ENCODE measurements at regions not wholly inside any gene's neighbourhood (a gene's known extent, or its start where the extent isn't known, plus 50 kb on each side); places are given as distances from the start of the nearest gene placed in this dataset.

DNA sequence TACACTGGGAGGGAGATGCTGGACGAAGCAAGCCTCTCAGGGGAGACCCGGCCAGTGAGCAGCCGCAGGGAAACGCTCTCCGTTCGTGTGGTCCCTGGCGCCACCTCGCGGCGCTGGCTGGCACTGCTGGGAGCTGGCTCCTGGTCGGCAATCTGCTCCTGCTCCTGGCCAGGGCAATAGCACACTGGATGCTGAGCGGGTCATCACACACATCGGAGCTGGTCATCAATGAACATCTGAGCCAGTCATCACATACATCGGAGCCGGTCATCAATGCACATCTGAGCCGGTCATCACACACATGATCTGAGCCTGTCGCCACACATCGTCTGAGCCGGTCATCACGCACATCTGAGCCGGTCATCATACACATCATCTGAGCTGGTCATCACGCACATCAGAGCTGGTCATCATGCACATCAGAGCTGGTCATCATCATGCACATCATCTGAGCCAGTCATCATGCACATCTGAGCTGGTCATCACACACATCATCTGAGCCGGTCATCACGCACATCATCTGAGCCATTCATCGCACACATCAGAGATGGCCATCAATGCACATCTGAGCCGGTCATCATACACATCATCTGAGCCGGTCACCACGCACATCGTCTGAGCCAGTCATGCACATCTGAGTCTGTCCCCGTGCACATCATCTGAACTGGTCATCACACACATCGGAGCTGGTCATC lies 217.3 kb downstream of the RBFOX3 start:
- TF ChIP-seq, protein P1, sequence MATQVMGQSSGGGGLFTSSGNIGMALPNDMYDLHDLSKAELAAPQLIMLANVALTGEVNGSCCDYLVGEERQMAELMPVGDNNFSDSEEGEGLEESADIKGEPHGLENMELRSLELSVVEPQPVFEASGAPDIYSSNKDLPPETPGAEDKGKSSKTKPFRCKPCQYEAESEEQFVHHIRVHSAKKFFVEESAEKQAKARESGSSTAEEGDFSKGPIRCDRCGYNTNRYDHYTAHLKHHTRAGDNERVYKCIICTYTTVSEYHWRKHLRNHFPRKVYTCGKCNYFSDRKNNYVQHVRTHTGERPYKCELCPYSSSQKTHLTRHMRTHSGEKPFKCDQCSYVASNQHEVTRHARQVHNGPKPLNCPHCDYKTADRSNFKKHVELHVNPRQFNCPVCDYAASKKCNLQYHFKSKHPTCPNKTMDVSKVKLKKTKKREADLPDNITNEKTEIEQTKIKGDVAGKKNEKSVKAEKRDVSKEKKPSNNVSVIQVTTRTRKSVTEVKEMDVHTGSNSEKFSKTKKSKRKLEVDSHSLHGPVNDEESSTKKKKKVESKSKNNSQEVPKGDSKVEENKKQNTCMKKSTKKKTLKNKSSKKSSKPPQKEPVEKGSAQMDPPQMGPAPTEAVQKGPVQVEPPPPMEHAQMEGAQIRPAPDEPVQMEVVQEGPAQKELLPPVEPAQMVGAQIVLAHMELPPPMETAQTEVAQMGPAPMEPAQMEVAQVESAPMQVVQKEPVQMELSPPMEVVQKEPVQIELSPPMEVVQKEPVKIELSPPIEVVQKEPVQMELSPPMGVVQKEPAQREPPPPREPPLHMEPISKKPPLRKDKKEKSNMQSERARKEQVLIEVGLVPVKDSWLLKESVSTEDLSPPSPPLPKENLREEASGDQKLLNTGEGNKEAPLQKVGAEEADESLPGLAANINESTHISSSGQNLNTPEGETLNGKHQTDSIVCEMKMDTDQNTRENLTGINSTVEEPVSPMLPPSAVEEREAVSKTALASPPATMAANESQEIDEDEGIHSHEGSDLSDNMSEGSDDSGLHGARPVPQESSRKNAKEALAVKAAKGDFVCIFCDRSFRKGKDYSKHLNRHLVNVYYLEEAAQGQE (IDR thresholded peaks at IDR 0.05): no peak
- TF ChIP-seq, protein P2, sequence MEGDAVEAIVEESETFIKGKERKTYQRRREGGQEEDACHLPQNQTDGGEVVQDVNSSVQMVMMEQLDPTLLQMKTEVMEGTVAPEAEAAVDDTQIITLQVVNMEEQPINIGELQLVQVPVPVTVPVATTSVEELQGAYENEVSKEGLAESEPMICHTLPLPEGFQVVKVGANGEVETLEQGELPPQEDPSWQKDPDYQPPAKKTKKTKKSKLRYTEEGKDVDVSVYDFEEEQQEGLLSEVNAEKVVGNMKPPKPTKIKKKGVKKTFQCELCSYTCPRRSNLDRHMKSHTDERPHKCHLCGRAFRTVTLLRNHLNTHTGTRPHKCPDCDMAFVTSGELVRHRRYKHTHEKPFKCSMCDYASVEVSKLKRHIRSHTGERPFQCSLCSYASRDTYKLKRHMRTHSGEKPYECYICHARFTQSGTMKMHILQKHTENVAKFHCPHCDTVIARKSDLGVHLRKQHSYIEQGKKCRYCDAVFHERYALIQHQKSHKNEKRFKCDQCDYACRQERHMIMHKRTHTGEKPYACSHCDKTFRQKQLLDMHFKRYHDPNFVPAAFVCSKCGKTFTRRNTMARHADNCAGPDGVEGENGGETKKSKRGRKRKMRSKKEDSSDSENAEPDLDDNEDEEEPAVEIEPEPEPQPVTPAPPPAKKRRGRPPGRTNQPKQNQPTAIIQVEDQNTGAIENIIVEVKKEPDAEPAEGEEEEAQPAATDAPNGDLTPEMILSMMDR (IDR thresholded peaks at IDR 0.05): peak; percentile 83
- TF ChIP-seq EP300 (IDR thresholded peaks at IDR 0.05) (no peak), CHD4 (IDR thresholded peaks at IDR 0.05; ENCODE audit: borderline replicate concordance) (no peak), CEBPB (IDR thresholded peaks at IDR 0.05) (no peak), POLR2A (IDR thresholded peaks at IDR 0.05; ENCODE audit: low read length) (no peak), JUN (IDR thresholded peaks at IDR 0.05) (no peak), PHF8 (IDR thresholded peaks at IDR 0.05; ENCODE audit: borderline replicate concordance, low read depth) (no peak), CBX8 (IDR thresholded peaks at IDR 0.05) (no peak), MYC (IDR thresholded peaks at IDR 0.05; ENCODE audit: borderline replicate concordance, low read length) (no peak), RFX5 (IDR thresholded peaks at IDR 0.05) (no peak), NPAS2 (CRISPR knock-in tag; IDR thresholded peaks at IDR 0.05; ENCODE audit: borderline replicate concordance) (no peak), BHLHE40 (IDR thresholded peaks at IDR 0.05; ENCODE audit: low read depth, low read length) (no peak)
- TF ChIP-seq, protein P3, sequence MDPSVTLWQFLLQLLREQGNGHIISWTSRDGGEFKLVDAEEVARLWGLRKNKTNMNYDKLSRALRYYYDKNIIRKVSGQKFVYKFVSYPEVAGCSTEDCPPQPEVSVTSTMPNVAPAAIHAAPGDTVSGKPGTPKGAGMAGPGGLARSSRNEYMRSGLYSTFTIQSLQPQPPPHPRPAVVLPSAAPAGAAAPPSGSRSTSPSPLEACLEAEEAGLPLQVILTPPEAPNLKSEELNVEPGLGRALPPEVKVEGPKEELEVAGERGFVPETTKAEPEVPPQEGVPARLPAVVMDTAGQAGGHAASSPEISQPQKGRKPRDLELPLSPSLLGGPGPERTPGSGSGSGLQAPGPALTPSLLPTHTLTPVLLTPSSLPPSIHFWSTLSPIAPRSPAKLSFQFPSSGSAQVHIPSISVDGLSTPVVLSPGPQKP (IDR thresholded peaks at IDR 0.05; ENCODE audit: low read depth, low read length): no peak

All from A549 (cell line).